ENCODE measurements at regions not wholly inside any gene's neighbourhood (a gene's known extent, or its start where the extent isn't known, plus 50 kb on each side); places are given as distances from the start of the nearest gene placed in this dataset.
"Not testable (repeated sequence)": the region's sequence is repeated elsewhere in the genome, so short reads cannot be mapped to it uniquely, and the experiment has no call there.

DNA sequence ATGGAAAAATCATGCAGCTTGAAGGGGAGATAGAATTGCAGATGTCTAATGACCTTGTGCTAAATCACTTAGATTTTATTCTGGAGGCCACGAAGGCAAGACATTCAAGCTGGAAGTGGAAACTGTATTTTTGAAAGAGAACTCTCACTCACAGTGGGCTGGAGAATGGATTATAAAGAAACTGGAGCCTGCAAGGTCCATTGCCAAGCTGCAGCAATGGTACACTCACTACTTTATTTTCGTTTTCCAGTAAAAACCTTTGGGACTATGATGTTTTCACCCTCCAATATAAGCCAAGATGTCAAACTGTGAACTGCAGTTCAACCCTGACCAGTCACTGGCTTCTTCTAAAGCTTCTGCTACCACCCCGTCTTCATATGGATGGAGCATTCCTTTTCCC, 62.0 kb downstream of the SKIDA1 start:
- FAIRE-seq (no peak), DNase-seq (ENCODE audit: insufficient read length, low spot score) (no peak)
- TF ChIP-seq POLR2A (IDR thresholded peaks at IDR 0.05; ENCODE audit: low read depth, low read length) = no peak
- TF ChIP-seq SPI1 (IDR thresholded peaks at IDR 0.05; ENCODE audit: low read depth, low read length) = no peak
- no peak for TF ChIP-seq POLR2AphosphoS5 (IDR thresholded peaks at IDR 0.05; ENCODE audit: low read depth, low read length)
- no peak for TF ChIP-seq TAF1 (IDR thresholded peaks at IDR 0.05; ENCODE audit: low read depth, low read length)
- TF ChIP-seq POU2F2 (IDR thresholded peaks at IDR 0.05; ENCODE audit: low read depth, low read length) = no peak
- no peak for TF ChIP-seq PAX5 (IDR thresholded peaks at IDR 0.05; ENCODE audit: insufficient read depth, low read length, severe bottlenecking)

DNA sequence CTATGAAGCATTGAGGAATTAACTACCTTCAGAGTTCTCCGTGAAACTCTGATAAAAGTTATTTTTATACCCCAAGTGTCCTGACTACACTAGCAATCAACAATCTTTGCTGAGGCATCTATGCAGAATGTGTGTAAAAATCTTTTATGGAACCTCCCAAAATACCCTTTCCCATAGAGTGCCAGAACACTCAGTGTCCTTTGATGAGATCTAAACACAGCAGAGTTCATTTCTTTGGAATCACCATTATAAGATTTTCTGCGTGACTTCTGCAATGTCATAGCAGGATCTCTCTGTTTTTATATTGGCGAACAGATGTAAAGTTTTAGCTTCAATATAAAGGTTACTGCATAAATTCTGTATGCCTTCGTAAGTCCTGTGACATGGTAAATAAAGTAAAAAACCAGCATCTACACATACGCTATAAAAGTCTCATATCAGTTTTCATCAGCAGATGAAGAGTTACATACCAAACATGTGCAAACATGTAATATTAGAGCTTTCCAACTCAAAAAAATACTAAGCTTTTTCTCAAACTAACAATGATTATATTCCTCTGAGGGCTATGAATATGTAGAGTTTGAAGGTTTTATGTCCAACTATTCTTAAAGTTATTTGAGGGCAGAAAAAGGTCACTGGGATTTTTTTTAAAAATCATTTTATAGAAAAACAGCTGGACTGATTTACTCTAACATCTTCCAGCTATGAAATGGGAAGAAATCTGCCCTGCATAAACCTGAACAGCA, 67.2 kb downstream of the SKIDA1 start:
- FAIRE-seq = no peak
- DNase-seq (ENCODE audit: insufficient read length, low spot score) = no peak
- TF ChIP-seq SPI1 (IDR thresholded peaks at IDR 0.05; ENCODE audit: low read depth, low read length) (no peak), PAX5 (IDR thresholded peaks at IDR 0.05; ENCODE audit: insufficient read depth, low read length, severe bottlenecking) (no peak), POLR2A (IDR thresholded peaks at IDR 0.05; ENCODE audit: low read depth, low read length) (no peak), POLR2AphosphoS5 (IDR thresholded peaks at IDR 0.05; ENCODE audit: low read depth, low read length) (no peak), POU2F2 (IDR thresholded peaks at IDR 0.05; ENCODE audit: low read depth, low read length) (no peak), TAF1 (IDR thresholded peaks at IDR 0.05; ENCODE audit: low read depth, low read length) (no peak)

DNA sequence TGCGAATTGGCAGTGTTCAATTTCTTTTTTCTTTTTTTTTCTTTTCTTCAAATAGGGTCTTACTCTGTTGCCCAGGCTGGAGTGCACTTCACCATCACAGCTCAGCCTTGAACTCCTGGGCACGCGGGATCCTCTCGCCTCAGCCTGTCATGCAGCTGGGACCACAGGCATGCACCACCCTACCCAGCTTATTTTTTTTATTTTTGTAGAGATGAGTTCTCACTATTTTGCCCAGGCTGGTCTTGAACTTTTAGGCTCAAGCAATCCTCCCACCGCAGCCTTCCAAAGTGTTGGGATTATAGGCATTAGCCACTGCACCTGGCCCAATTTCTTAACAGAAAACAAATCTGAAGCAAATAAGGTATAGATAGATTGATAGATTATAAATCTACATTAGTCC, 69.3 kb downstream of the SKIDA1 start:
- no peak for TF ChIP-seq PAX5 (IDR thresholded peaks at IDR 0.05; ENCODE audit: insufficient read depth, low read length, severe bottlenecking)
- TF ChIP-seq SPI1 (IDR thresholded peaks at IDR 0.05; ENCODE audit: low read depth, low read length) = no peak
- no peak for TF ChIP-seq POU2F2 (IDR thresholded peaks at IDR 0.05; ENCODE audit: low read depth, low read length)
- no peak for TF ChIP-seq TAF1 (IDR thresholded peaks at IDR 0.05; ENCODE audit: low read depth, low read length)
- no peak for TF ChIP-seq POLR2A (IDR thresholded peaks at IDR 0.05; ENCODE audit: low read depth, low read length)
- TF ChIP-seq POLR2AphosphoS5 (IDR thresholded peaks at IDR 0.05; ENCODE audit: low read depth, low read length) = no peak
- DNase-seq (ENCODE audit: insufficient read length, low spot score) = no peak
- FAIRE-seq = no peak

DNA sequence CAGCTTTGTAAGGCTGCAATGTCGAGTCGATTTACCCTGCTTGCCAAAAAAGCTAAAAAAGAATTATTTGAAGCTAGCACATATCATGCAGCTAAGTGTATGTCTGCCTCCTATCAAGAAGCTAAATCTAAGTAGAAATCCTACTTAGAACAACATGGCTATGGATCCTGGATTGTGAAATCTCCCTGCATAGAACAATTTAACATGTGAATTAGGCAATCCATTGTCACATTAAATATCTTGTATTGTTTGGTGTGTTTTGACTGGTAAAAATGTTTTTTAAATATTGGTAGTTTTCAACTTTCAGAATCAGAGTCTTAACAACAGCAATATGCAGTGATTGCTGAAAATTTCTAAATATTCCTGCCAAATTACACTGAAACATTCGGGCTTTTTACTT, 73.3 kb downstream of the SKIDA1 start:
- TF ChIP-seq SPI1 (IDR thresholded peaks at IDR 0.05; ENCODE audit: low read depth, low read length) = no peak
- FAIRE-seq (no peak), DNase-seq (ENCODE audit: insufficient read length, low spot score) (no peak)

DNA sequence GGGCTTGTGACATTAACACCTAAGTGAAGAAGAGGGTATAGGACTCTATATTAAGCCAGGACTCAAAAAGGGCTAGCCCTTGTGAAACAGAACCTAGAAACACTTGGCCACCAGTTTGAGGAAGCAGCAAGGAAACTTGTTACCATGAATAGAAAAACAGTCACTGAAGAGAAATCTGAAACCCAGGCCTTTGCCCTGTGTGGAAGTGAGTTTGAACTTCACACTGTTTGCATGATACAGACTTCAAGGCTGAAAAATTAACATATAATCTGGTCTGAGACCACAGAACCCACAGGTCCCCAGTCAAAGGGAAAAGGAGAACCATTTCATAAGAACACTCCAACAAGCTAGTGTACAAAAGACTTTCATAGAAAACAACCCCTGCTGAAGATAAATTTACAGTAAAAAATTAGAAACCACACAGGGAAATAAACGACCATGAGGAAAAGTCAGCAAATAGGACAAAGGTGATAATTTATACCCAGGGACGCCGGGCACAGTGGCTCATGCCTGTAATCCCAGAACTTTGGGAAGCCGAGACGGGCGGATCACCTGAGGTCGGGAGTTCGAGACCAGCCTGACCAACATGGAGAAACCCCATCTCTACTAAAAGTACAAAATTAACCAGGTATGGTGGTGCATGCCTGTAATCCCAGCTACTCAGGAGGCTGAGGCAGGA, 76.1 kb downstream of the SKIDA1 start:
- TF ChIP-seq SPI1 (IDR thresholded peaks at IDR 0.05; ENCODE audit: low read depth, low read length) (no peak), POLR2A (IDR thresholded peaks at IDR 0.05; ENCODE audit: low read depth, low read length) (no peak), POLR2AphosphoS5 (IDR thresholded peaks at IDR 0.05; ENCODE audit: low read depth, low read length) (no peak), TAF1 (IDR thresholded peaks at IDR 0.05; ENCODE audit: low read depth, low read length) (no peak), PAX5 (IDR thresholded peaks at IDR 0.05; ENCODE audit: insufficient read depth, low read length, severe bottlenecking) (no peak), POU2F2 (IDR thresholded peaks at IDR 0.05; ENCODE audit: low read depth, low read length) (no peak)
- DNase-seq (ENCODE audit: insufficient read length, low spot score) (no peak), FAIRE-seq (no peak)

DNA sequence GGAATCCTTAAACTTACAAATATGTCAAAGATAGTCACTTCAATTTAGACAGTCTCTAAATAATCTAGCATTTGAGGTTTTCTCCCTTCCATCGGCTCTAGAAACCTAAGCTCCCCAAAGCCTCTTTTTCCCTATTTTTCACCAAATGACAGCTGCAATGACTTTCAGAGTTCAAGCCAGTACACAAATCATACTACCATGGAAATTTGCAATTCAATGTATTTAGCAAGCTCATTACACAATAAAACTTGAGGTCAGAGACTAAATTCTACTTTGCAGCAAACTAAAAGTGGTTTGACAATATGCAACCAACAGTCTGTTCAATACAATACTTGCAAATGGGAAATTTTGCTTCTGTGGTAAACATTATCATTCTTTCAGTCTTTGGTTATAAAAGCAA, 80.3 kb downstream of the SKIDA1 start:
- TF ChIP-seq TAF1 (IDR thresholded peaks at IDR 0.05; ENCODE audit: low read depth, low read length) (no peak), POU2F2 (IDR thresholded peaks at IDR 0.05; ENCODE audit: low read depth, low read length) (no peak), POLR2AphosphoS5 (IDR thresholded peaks at IDR 0.05; ENCODE audit: low read depth, low read length) (no peak), PAX5 (IDR thresholded peaks at IDR 0.05; ENCODE audit: insufficient read depth, low read length, severe bottlenecking) (no peak)
- FAIRE-seq = no peak
- DNase-seq (ENCODE audit: insufficient read length, low spot score) = no peak

DNA sequence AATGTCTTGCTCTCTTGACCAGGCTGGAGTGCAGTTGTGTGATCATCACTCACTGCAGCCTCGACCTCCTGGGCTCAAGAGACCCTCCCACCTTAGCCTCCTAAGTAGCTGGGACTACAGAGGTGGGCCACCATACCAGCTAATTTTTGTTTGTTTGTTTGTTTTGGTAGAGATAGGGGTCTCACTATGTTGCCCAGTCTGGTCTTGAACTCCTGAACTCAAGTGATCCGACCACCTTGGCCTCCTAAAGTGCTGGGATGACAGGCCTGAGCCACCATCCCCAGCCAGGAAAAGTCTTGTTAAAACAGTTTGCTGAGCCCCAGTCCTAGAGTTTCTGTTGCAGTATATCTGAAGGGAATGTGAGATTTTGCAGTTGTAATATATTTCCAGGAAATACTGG, 83.9 kb downstream of the SKIDA1 start:
- no peak for FAIRE-seq
- no peak for TF ChIP-seq SPI1 (IDR thresholded peaks at IDR 0.05; ENCODE audit: low read depth, low read length)
- no peak for TF ChIP-seq TAF1 (IDR thresholded peaks at IDR 0.05; ENCODE audit: low read depth, low read length)
- TF ChIP-seq POLR2AphosphoS5 (IDR thresholded peaks at IDR 0.05; ENCODE audit: low read depth, low read length) = no peak
- TF ChIP-seq POU2F2 (IDR thresholded peaks at IDR 0.05; ENCODE audit: low read depth, low read length) = no peak
- no peak for TF ChIP-seq PAX5 (IDR thresholded peaks at IDR 0.05; ENCODE audit: insufficient read depth, low read length, severe bottlenecking)
- no peak for TF ChIP-seq POLR2A (IDR thresholded peaks at IDR 0.05; ENCODE audit: low read depth, low read length)
- DNase-seq (ENCODE audit: insufficient read length, low spot score) = no peak

DNA sequence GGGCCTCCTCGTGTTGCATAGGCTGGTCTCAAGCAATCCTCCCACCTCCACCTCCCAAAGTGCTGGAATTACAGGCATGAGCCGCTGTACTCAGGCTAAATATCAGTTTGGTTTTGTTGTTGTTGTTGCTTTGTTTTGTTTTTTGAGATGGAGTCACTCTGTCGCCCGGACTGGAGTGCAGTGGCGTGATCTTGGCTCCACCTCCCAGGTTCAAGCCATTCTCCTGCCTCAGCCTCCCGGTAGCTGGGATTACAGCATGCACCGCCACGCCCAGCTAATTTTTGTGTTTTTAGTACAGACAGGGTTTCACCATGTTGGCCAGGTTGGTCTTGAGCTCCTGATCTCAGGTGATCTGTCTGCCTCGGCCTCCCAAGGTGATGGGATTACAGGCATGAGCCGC, 86.6 kb downstream of the SKIDA1 start:
- DNase-seq (ENCODE audit: insufficient read length, low spot score); FAIRE-seq: not testable (repeated sequence)

DNA sequence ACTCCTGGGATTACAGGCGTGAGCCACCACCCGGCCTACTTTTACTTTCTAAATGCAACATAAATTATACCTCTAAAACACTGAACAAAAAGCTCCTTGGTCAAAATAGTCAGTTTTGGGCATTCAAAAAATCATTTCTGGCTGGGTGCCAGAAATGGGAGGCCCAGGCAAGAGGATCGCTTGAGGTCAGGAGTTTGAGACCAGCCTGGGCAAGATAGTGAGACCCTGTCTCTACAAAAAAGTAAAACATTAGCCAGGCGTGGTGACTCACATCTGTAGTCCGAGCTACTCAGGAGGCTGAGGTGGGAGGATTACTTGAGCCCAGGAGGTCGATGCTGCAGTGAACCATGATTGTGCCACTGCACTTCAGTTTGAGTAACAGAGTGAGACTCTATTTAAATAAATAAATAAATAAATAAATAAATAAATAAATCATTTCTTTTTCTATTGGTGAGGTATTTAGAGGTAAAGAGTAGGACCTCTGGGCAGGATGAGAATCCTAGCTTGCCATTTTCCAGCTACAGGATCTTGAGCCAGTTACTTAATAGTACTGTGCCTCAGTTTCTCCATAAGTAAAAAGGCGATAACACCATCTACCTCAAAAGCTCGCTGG, 87.6 kb downstream of the SKIDA1 start:
- FAIRE-seq (no peak), DNase-seq (ENCODE audit: insufficient read length, low spot score) (no peak)
- TF ChIP-seq TAF1 (IDR thresholded peaks at IDR 0.05; ENCODE audit: low read depth, low read length) (no peak), POLR2AphosphoS5 (IDR thresholded peaks at IDR 0.05; ENCODE audit: low read depth, low read length) (no peak), POLR2A (IDR thresholded peaks at IDR 0.05; ENCODE audit: low read depth, low read length) (no peak), POU2F2 (IDR thresholded peaks at IDR 0.05; ENCODE audit: low read depth, low read length) (no peak), SPI1 (IDR thresholded peaks at IDR 0.05; ENCODE audit: low read depth, low read length) (no peak), PAX5 (IDR thresholded peaks at IDR 0.05; ENCODE audit: insufficient read depth, low read length, severe bottlenecking) (no peak)

DNA sequence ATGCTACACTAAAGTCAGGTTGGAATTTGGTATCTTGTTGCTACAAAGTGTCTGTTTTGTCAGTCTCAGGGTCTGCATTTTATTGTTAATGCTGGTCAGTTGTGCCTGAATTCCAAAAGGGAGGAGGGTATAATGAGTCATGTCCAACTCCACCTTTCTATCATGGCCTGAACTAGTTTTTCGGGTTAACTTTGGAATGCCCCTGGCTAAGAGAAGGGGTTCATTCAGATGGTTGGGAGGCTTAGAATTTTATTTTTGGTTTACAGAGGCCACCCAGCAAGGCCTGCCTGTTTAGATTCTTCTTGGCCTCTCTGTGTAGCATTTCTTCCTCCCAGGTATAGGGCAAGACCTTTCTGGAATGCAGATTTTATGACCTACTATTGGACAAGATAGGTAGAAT, 93.2 kb downstream of the SKIDA1 start:
- DNase-seq (ENCODE audit: insufficient read length, low spot score) = no peak
- TF ChIP-seq SPI1 (IDR thresholded peaks at IDR 0.05; ENCODE audit: low read depth, low read length) (no peak), PAX5 (IDR thresholded peaks at IDR 0.05; ENCODE audit: insufficient read depth, low read length, severe bottlenecking) (no peak), TAF1 (IDR thresholded peaks at IDR 0.05; ENCODE audit: low read depth, low read length) (no peak), POU2F2 (IDR thresholded peaks at IDR 0.05; ENCODE audit: low read depth, low read length) (no peak), POLR2AphosphoS5 (IDR thresholded peaks at IDR 0.05; ENCODE audit: low read depth, low read length) (no peak), POLR2A (IDR thresholded peaks at IDR 0.05; ENCODE audit: low read depth, low read length) (no peak)
- FAIRE-seq = no peak

Measured in GM12891 (cell line).